HEK293 (cell line): ENCODE measurements at regions not wholly inside any gene's neighbourhood (a gene's known extent, or its start where the extent isn't known, plus 50 kb on each side); places are given as distances from the start of the nearest gene placed in this dataset.

Experiments
- CTCF ChIA-PET: fragments of 350-600 bp; formaldehyde crosslinking; extraction: SDS; loops from one replicate; lab custom pipeline; 2021; ENCODE audit warnings: antibody characterized with exemption; lab: Yijun Ruan, JAX
- POLR2A ChIA-PET: fragments of 300-600 bp; formaldehyde crosslinking; extraction: SDS; loops from one replicate; lab custom pipeline; 2020; ENCODE audit warnings: antibody characterized with exemption, inconsistent platforms; lab: Yijun Ruan, JAX
- H3K27ac ChIP-seq: fragments of 200-500 bp; sonication (Bioruptor generic); 2 replicates; pipeline ENCODE4 v1.5.1; 2014; ENCODE audit warnings: low read depth, low read length, control low read depth, inconsistent platforms; ENCODE audit errors: extremely low read depth
- H3K36me3 ChIP-seq, 2 experiments: fragments of 200-500 bp in 1 of 2; sonication (Bioruptor generic) in 1 of 2; 1 replicate in 1 of 2; 2 replicates in 1 of 2; pipeline ENCODE4 v1.5.1; 2014 to 2017; ENCODE audit warnings: inconsistent platforms in 2 of 2, low read length in 2 of 2; ENCODE audit not compliant: control insufficient read depth in 2 of 2, insufficient read depth in 1 of 2
- H3K4me1 ChIP-seq: fragments of 200-500 bp; sonication (Bioruptor generic); 2 replicates; pipeline ENCODE4 v1.5.1; 2014; ENCODE audit warnings: mild to moderate bottlenecking, low read length, inconsistent platforms; ENCODE audit not compliant: control insufficient read depth, insufficient read depth
- H3K4me3 ChIP-seq: 2 replicates; pipeline ENCODE4 v1.5.1; 2011; ENCODE audit warnings: low read depth, mild to moderate bottlenecking, control low read depth, low read length, moderate library complexity
- H3K9me3 ChIP-seq: fragments of 200-500 bp; sonication (Bioruptor generic); 2 replicates; pipeline ENCODE4 v1.5.1; 2014; ENCODE audit warnings: low read depth, low read length, inconsistent platforms; ENCODE audit not compliant: control insufficient read depth, insufficient read depth
- IKZF3 ChIP-seq: fragments of 450-650 bp; IDR thresholded peaks from 2 replicates; pipeline ENCODE4 v1.5.0; 2018; ENCODE audit warnings: missing biosample characterization, mild to moderate bottlenecking, missing genetic modification characterization, moderate library complexity
- KLF10 ChIP-seq: fragments of 450-650 bp; IDR thresholded peaks from 2 replicates; pipeline ENCODE4 v1.5.1; 2018; ENCODE audit warnings: missing biosample characterization, mild to moderate bottlenecking, missing genetic modification characterization
- KLF8 ChIP-seq: fragments of 450-650 bp; formaldehyde crosslinking; IDR thresholded peaks from 2 replicates; pipeline ENCODE4 v1.5.1; 2016; ENCODE audit warnings: missing biosample characterization, missing genetic modification characterization
- MZF1 ChIP-seq: fragments of 450-650 bp; formaldehyde crosslinking; IDR thresholded peaks from 2 replicates; pipeline ENCODE4 v1.5.1; 2017; ENCODE audit warnings: missing biosample characterization, missing genetic modification characterization, borderline replicate concordance
- PATZ1 ChIP-seq: fragments of 450-650 bp; formaldehyde crosslinking; IDR thresholded peaks from 2 replicates; pipeline ENCODE4 v1.5.1; 2016; ENCODE audit warnings: missing biosample characterization, missing genetic modification characterization
- YY2 ChIP-seq: fragments of 450-650 bp; formaldehyde crosslinking; IDR thresholded peaks from 2 replicates; pipeline ENCODE4 v1.5.1; 2016; ENCODE audit warnings: missing biosample characterization, missing genetic modification characterization
- ZFP3 ChIP-seq: fragments of 450-650 bp; formaldehyde crosslinking; IDR thresholded peaks from 2 replicates; pipeline ENCODE4 v1.5.1; 2016; ENCODE audit warnings: low read depth, missing biosample characterization, missing genetic modification characterization
- ZFP69B ChIP-seq: fragments of 450-650 bp; formaldehyde crosslinking; IDR thresholded peaks from 2 replicates; pipeline ENCODE4 v1.5.1; 2016; ENCODE audit warnings: missing biosample characterization, missing genetic modification characterization
- ZNF221 ChIP-seq: fragments of 450-650 bp; formaldehyde crosslinking; IDR thresholded peaks from 2 replicates; pipeline ENCODE4 v1.5.1; 2017; ENCODE audit warnings: missing biosample characterization, missing genetic modification characterization, borderline replicate concordance
- ZNF391 ChIP-seq: fragments of 450-650 bp; formaldehyde crosslinking; IDR thresholded peaks from 2 replicates; pipeline ENCODE4 v1.5.1; 2016; ENCODE audit warnings: low read depth, missing biosample characterization, missing genetic modification characterization, borderline replicate concordance
- ZNF449 ChIP-seq: fragments of 450-650 bp; formaldehyde crosslinking; IDR thresholded peaks from 2 replicates; pipeline ENCODE4 v1.5.1; 2017; ENCODE audit warnings: missing biosample characterization, mild to moderate bottlenecking, missing genetic modification characterization, moderate library complexity
- ZNF514 ChIP-seq: fragments of 450-650 bp; formaldehyde crosslinking; IDR thresholded peaks from 2 replicates; pipeline ENCODE4 v1.5.1; 2016; ENCODE audit warnings: missing biosample characterization, missing genetic modification characterization
- ZNF747 ChIP-seq: fragments of 450-650 bp; formaldehyde crosslinking; IDR thresholded peaks from 2 replicates; pipeline ENCODE4 v1.5.1; 2016; ENCODE audit warnings: missing biosample characterization, missing genetic modification characterization
- TF ChIP-seq, protein P1 (sequence below): fragments of 450-650 bp; formaldehyde crosslinking; IDR thresholded peaks from 2 replicates; pipeline ENCODE4 v1.5.1; 2016; ENCODE audit warnings: missing biosample characterization, missing genetic modification characterization
- TF ChIP-seq, protein P2 (sequence below): fragments of 450-650 bp; formaldehyde crosslinking; IDR thresholded peaks from 2 replicates; pipeline ENCODE4 v1.5.1; 2016; ENCODE audit warnings: missing biosample characterization, missing genetic modification characterization
- TF ChIP-seq, protein P3 (sequence below): fragments of 450-650 bp; formaldehyde crosslinking; IDR thresholded peaks from 2 replicates; pipeline ENCODE4 v1.5.0; 2017; ENCODE audit warnings: missing biosample characterization, missing genetic modification characterization, borderline replicate concordance
- TF ChIP-seq, protein P4 (sequence below): fragments of 450-650 bp; formaldehyde crosslinking; IDR thresholded peaks from 2 replicates; pipeline ENCODE4 v1.5.1; 2016; ENCODE audit warnings: missing biosample characterization, missing genetic modification characterization

DNA sequence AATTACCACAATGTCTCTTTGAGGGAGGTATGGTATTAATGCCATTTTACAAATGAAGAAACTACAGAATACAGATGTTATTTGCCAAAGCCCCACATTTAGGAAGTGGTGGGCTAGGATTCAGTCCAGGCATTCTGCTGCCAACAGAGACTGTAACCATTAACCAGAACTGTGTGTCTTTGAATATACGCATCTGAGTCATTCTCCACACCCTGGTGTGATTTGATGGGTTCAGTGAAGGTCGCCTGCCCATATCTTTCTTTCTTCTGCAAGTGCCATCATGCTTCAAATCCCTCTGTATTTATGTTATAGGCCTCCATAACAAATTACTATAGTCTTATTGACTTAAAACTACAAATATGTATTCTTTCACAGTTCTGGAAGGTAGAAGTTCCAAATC, 479.0 kb upstream of the DCC start:
- Histone ChIP-seq H3K4me3 (no peak overlapping the region), H3K36me3 (no peaks in the 10 kb centered on the region), H3K4me1 (no peaks in the 10 kb centered on the region), H3K27ac (no peak overlapping the region), H3K9me3 (no peaks in the 10 kb centered on the region)
- CTCF ChIA-PET: no interaction called here
- TF ChIP-seq, protein P1, sequence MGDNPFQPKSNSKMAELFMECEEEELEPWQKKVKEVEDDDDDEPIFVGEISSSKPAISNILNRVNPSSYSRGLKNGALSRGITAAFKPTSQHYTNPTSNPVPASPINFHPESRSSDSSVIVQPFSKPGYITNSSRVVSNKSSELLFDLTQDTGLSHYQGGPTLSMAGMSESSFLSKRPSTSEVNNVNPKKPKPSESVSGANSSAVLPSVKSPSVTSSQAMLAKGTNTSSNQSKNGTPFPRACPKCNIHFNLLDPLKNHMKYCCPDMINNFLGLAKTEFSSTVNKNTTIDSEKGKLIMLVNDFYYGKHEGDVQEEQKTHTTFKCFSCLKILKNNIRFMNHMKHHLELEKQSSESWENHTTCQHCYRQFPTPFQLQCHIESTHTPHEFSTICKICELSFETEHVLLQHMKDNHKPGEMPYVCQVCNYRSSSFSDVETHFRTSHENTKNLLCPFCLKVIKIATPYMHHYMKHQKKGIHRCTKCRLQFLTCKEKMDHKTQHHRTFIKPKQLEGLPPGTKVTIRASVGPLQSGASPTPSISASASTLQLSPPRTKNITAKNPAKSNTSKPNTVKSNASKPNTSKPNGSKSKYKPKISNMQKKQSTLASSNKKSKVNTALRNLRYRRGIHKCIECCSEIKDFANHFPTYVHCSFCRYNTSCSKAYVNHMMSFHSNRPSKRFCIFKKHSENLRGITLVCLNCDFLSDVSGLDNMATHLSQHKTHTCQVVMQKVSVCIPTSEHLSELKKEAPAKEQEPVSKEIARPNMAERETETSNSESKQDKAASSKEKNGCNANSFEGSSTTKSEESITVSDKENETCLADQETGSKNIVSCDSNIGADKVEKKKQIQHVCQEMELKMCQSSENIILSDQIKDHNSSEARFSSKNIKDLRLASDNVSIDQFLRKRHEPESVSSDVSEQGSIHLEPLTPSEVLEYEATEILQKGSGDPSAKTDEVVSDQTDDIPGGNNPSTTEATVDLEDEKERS (tag by site-specific recombination): no peak
- no peak for TF ChIP-seq ZFP3 (tag by site-specific recombination)
- TF ChIP-seq IKZF3 (tag by site-specific recombination): no peak
- no peak for TF ChIP-seq MZF1
- TF ChIP-seq, protein P2, sequence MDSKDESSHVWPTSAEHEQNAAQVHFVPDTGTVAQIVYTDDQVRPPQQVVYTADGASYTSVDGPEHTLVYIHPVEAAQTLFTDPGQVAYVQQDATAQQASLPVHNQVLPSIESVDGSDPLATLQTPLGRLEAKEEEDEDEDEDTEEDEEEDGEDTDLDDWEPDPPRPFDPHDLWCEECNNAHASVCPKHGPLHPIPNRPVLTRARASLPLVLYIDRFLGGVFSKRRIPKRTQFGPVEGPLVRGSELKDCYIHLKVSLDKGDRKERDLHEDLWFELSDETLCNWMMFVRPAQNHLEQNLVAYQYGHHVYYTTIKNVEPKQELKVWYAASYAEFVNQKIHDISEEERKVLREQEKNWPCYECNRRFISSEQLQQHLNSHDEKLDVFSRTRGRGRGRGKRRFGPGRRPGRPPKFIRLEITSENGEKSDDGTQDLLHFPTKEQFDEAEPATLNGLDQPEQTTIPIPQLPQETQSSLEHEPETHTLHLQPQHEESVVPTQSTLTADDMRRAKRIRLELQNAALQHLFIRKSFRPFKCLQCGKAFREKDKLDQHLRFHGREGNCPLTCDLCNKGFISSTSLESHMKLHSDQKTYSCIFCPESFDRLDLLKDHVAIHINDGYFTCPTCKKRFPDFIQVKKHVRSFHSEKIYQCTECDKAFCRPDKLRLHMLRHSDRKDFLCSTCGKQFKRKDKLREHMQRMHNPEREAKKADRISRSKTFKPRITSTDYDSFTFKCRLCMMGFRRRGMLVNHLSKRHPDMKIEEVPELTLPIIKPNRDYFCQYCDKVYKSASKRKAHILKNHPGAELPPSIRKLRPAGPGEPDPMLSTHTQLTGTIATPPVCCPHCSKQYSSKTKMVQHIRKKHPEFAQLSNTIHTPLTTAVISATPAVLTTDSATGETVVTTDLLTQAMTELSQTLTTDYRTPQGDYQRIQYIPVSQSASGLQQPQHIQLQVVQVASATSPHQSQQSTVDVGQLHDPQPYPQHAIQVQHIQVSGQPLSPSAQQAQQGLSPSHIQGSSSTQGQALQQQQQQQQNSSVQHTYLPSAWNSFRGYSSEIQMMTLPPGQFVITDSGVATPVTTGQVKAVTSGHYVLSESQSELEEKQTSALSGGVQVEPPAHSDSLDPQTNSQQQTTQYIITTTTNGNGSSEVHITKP (tag by site-specific recombination): no peak
- TF ChIP-seq ZFP69B: no peak
- TF ChIP-seq, protein P3, sequence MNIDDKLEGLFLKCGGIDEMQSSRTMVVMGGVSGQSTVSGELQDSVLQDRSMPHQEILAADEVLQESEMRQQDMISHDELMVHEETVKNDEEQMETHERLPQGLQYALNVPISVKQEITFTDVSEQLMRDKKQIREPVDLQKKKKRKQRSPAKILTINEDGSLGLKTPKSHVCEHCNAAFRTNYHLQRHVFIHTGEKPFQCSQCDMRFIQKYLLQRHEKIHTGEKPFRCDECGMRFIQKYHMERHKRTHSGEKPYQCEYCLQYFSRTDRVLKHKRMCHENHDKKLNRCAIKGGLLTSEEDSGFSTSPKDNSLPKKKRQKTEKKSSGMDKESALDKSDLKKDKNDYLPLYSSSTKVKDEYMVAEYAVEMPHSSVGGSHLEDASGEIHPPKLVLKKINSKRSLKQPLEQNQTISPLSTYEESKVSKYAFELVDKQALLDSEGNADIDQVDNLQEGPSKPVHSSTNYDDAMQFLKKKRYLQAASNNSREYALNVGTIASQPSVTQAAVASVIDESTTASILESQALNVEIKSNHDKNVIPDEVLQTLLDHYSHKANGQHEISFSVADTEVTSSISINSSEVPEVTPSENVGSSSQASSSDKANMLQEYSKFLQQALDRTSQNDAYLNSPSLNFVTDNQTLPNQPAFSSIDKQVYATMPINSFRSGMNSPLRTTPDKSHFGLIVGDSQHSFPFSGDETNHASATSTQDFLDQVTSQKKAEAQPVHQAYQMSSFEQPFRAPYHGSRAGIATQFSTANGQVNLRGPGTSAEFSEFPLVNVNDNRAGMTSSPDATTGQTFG (tag by site-specific recombination): no peak
- TF ChIP-seq, protein P4, sequence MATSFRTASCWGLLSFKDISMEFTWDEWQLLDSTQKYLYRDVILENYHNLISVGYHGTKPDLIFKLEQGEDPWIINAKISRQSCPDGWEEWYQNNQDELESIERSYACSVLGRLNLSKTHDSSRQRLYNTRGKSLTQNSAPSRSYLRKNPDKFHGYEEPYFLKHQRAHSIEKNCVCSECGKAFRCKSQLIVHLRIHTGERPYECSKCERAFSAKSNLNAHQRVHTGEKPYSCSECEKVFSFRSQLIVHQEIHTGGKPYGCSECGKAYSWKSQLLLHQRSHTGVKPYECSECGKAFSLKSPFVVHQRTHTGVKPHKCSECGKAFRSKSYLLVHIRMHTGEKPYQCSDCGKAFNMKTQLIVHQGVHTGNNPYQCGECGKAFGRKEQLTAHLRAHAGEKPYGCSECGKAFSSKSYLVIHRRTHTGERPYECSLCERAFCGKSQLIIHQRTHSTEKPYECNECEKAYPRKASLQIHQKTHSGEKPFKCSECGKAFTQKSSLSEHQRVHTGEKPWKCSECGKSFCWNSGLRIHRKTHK (tag by site-specific recombination): no peak
- TF ChIP-seq KLF10 (tag by site-specific recombination): no peak
- TF ChIP-seq ZNF221 (tag by site-specific recombination): no peak
- POLR2A ChIA-PET: no interaction called here

GRCh38 chr18:51862051-51862715, 477.8 kb upstream of the DCC start:
- Histone ChIP-seq H3K9me3 (no peaks in the 10 kb centered on the region), H3K27ac (no peak overlapping the region), H3K4me3 (no peak overlapping the region), H3K36me3 (no peaks in the 10 kb centered on the region), H3K4me1 (no peaks in the 10 kb centered on the region)
- ChIA-PET POLR2A (no interaction called here), CTCF (interaction anchor here (0.8 kb wide), 1 partner anchor 349 kb away, joined by 3 read pairs; no protein-coding TSS in a partner anchor)
- no peak for TF ChIP-seq ZNF449 (tag by site-specific recombination)
- no peak for TF ChIP-seq ZNF391 (tag by site-specific recombination)
- TF ChIP-seq KLF8 (tag by site-specific recombination): no peak
- TF ChIP-seq MZF1: no peak
- no peak for TF ChIP-seq YY2 (tag by site-specific recombination)
- no peak for TF ChIP-seq ZNF514 (tag by site-specific recombination)
- no peak for TF ChIP-seq ZNF747 (tag by site-specific recombination)
- TF ChIP-seq ZNF221 (tag by site-specific recombination): no peak
- TF ChIP-seq PATZ1: no peak
